ENCODE measurements at regions not wholly inside any gene's neighbourhood (a gene's known extent, or its start where the extent isn't known, plus 50 kb on each side); places are given as distances from the start of the nearest gene placed in this dataset.

DNA sequence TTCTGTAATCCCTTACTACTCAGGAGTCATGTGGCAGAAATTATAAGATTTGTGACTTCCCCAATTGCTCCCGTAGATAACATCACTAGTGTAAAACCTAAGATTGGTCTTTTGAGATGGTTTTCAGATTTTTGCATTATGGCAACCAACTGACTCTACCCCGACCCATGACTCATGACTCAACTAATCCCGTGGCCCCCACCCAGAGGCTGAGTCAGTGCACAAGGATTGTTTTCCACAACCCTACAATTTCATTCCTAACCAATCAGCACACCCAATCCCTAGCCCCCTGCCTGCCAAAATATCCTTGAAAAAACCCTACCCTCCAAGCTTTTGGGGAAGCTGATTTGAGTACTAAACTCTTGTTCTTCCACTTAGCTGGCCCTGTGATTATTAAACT, 109.4 kb upstream of the FAM9C start:
- peaks cover 28 to 52% (median 39%) of the 10 kb centered on the region in 11 experiments for H3K9me3 ChIP-seq (replicated peaks in 1 of 11)

DNA sequence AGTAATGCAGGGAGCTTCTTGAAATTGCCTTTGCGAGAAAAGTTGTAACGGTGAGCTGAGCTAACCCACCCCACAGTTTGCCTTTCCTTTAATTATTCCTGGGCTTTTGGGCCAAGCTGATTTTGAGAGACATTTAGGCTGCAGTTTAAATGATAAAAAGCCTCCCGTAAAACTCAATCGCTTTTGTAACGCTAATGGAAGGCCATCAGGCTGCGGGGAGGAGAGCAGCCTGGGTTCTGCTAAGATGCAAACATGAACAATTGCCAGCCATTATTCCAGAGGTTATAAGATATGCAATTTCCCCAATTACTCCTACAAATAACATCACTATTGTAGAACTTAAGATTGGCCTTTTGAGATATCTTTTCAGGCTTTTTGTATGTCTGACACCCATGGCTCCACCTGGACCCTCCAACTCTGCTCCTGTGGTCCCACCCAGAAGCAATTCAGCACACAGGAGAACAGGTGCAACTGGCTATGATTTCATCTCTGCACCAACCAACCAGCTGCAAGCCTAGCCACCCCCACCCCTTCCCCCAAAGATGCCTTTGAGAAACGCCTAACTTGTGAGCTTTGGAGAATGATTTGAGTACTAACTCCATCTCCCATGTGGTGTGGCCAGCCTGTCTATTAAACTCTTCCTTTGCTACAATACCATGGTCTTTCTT, 108.2 kb upstream of the FAM9C start:
- Histone ChIP-seq H3K4me2 (no peak overlapping the region), H3K4me3 (no peak overlapping the region), H3K27ac (no peak overlapping the region), H3K27me3 (peaks cover 0 to 6% (median 0%) of the 10 kb centered on the region in 11 experiments; a peak in 4 of 22 replicates), H3K4me1 (peaks cover 0 to 7% (median 0%) of the 10 kb centered on the region in 10 experiments; a peak in 1 of 20 replicates), H3K36me3 (no peaks in the 10 kb centered on the region), H3K9ac (no peak overlapping the region), H3K9me3 (replicated peaks in 1 of 11) (peaks cover 28 to 56% (median 39%) of the 10 kb centered on the region in 11 experiments), H4K20me1 (no peaks in the 10 kb centered on the region)
- no peak for TF ChIP-seq Cebpa-rat (IDR thresholded peaks at IDR 0.05)

More for the DNA sequence above, 109.4 kb upstream of the FAM9C start:
- Histone ChIP-seq H3K27ac (no peak overlapping the region), H3K9ac (no peak overlapping the region), H3K27me3 (peaks cover 0 to 6% (median 0%) of the 10 kb centered on the region in 11 experiments; a peak in 4 of 22 replicates), H3K4me2 (no peak overlapping the region), H3K4me3 (no peak overlapping the region), H3K36me3 (no peaks in the 10 kb centered on the region), H4K20me1 (no peaks in the 10 kb centered on the region), H3K4me1 (peaks cover 0 to 7% (median 0%) of the 10 kb centered on the region in 10 experiments; a peak in 1 of 20 replicates)
- TF ChIP-seq Cebpa-rat (IDR thresholded peaks at IDR 0.05): no peak

DNA sequence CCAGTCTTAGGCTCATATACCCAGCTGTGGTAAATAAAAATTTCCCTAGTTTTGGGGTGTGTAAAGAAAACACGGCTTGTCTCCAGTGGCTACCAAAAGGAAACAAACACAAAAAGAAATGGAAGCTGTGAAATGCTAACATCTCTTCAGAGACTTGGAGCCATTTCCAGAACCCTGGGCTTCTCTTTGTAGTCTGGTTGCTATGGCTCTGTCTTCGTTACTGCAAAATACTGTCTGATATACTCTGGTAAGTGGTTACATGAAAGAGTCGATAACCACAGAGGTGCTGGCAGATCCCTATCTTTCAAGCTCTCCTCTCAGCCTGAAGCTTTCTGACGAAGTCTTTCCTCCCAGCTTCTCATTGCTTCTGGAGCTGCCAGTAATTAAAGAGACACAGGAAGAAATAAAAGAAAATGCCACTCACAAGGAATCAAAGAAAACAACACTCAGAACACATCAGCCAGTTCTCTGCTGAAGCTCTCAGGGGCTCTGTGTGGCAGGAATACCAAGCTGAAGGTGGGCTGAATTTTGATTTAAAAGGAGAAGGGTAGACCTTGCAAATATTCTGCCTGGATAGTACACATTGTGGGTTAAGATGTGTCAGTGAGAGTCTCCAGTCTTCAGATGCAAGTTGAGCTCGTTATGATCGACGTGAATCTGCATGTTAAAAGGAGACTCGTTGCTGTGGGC, 107.6 kb upstream of the FAM9C start:
- H3K9me3 ChIP-seq (replicated peaks in 1 of 11): peaks cover 33 to 63% (median 44%) of the 10 kb centered on the region in 11 experiments
- no peak overlapping the region for H3K4me3 ChIP-seq
- H3K9ac ChIP-seq: no peak overlapping the region
- peaks cover 0 to 6% (median 0%) of the 10 kb centered on the region in 11 experiments; a peak in 4 of 22 replicates for H3K27me3 ChIP-seq
- no peaks in the 10 kb centered on the region for H4K20me1 ChIP-seq
- H3K36me3 ChIP-seq: no peaks in the 10 kb centered on the region
- TF ChIP-seq Cebpa-rat (IDR thresholded peaks at IDR 0.05): no peak
- no peak overlapping the region for H3K27ac ChIP-seq
- no peak overlapping the region for H3K4me2 ChIP-seq
- peaks cover 0 to 7% (median 0%) of the 10 kb centered on the region in 10 experiments; a peak in 1 of 20 replicates for H3K4me1 ChIP-seq

- Histone ChIP-seq H3K9me3 (replicated peaks in 1 of 11) (peaks cover 46 to 70% (median 54%) of the 10 kb centered on the region in 11 experiments), H3K4me1 (peaks cover 0 to 7% (median 0%) of the 10 kb centered on the region in 10 experiments; a peak in 1 of 20 replicates), H3K4me3 (no peak overlapping the region), H3K9ac (no peak overlapping the region), H3K27me3 (peaks cover 0 to 6% (median 0%) of the 10 kb centered on the region in 11 experiments; a peak in 4 of 22 replicates), H3K4me2 (no peak overlapping the region), H4K20me1 (no peaks in the 10 kb centered on the region), H3K36me3 (no peaks in the 10 kb centered on the region), H3K27ac (no peak overlapping the region)
- no peak for TF ChIP-seq Cebpa-rat (IDR thresholded peaks at IDR 0.05)
Observed at GRCh38 chrX:13149702-13150350, 105.4 kb upstream of the FAM9C start.

GRCh38 chrX:13147733-13148132, 103.3 kb upstream of the FAM9C start:
- H4K20me1 ChIP-seq: no peaks in the 10 kb centered on the region
- H3K4me3 ChIP-seq: no peak overlapping the region
- peaks cover 0 to 10% (median 3%) of the 10 kb centered on the region in 10 experiments; a peak in 4 of 20 replicates for H3K4me1 ChIP-seq
- no peak for TF ChIP-seq Cebpa-rat (IDR thresholded peaks at IDR 0.05)
- no peak overlapping the region for H3K9ac ChIP-seq
- H3K4me2 ChIP-seq: no peak overlapping the region
- no peaks in the 10 kb centered on the region for H3K36me3 ChIP-seq
- no peak overlapping the region for H3K27ac ChIP-seq
- peaks cover 0 to 6% (median 0%) of the 10 kb centered on the region in 11 experiments; a peak in 3 of 22 replicates for H3K27me3 ChIP-seq
- peaks cover 28 to 59% (median 33%) of the 10 kb centered on the region in 11 experiments for H3K9me3 ChIP-seq (replicated peaks in 1 of 11)

- no peak for TF ChIP-seq Cebpa-rat (IDR thresholded peaks at IDR 0.05)
- Histone ChIP-seq H3K36me3 (no peaks in the 10 kb centered on the region), H3K4me1 (peaks cover 0 to 12% (median 4%) of the 10 kb centered on the region in 10 experiments; a peak in 4 of 20 replicates), H3K4me3 (no peak overlapping the region), H3K27me3 (peaks cover 0 to 6% (median 0%) of the 10 kb centered on the region in 11 experiments; a peak in 2 of 22 replicates), H3K9ac (no peak overlapping the region), H4K20me1 (no peaks in the 10 kb centered on the region), H3K4me2 (no peak overlapping the region), H3K27ac (no peak overlapping the region), H3K9me3 (replicated peaks in 1 of 11) (peaks cover 22 to 53% (median 27%) of the 10 kb centered on the region in 11 experiments)
Observed at GRCh38 chrX:13147147-13147546, 102.7 kb upstream of the FAM9C start.

DNA sequence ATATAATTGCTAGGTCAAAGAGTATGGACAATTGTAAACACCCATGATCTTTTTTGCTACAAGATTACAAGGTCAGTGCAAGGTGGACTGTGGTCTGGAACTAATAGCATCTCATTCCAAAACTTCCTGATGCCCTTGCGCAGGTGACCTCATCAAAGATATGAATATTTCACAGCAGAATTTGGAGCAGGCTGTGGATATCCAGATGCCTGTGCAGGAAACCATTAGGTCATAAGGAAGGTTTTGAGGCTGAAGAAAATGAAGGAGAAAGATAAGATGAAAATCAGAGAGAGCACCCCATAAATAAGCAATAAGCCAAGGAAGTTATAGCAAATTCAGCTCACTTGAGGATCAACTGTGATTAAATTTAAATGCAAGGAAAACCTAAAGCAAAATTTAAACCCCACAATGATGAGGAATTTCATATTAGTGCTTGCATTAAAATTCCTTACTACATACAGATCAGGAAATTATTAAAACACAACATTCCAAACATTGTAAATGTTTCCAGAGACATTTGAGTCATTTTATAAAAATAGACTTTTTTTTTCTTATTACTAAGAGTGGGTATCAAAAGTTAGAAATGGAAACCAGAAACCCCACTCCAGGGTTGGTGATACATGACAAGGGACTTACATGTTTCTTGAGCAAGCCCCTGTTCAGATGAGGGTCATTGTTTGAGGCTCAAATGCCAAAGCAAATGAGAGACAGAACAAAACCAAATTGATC, 100.7 kb upstream of the FAM9C start:
- Histone ChIP-seq H3K9me3 (replicated peaks in 1 of 11) (peaks cover 22 to 58% (median 31%) of the 10 kb centered on the region in 11 experiments), H4K20me1 (no peaks in the 10 kb centered on the region), H3K4me2 (no peak overlapping the region), H3K27ac (no peak overlapping the region), H3K9ac (no peak overlapping the region), H3K27me3 (peaks cover 0 to 6% (median 0%) of the 10 kb centered on the region in 11 experiments; a peak in 3 of 22 replicates), H3K4me1 (peaks cover 0 to 5% (median 4%) of the 10 kb centered on the region in 10 experiments; a peak in 4 of 20 replicates), H3K4me3 (no peak overlapping the region), H3K36me3 (no peaks in the 10 kb centered on the region; a peak in 1 of 22 replicates)
- TF ChIP-seq Cebpa-rat (IDR thresholded peaks at IDR 0.05): no peak

GRCh38 chrX:13142891-13143290, 98.5 kb upstream of the FAM9C start:
- Histone ChIP-seq H3K27ac (0 out of 22 replicates have a peak overlapping the region, but pooled peaks of 1 of the 11 experiments have one; percentile 15), H4K20me1 (no peaks in the 10 kb centered on the region), H3K9ac (no peak overlapping the region), H3K4me2 (no peak overlapping the region), H3K4me1 (peaks cover 0 to 5% (median 4%) of the 10 kb centered on the region in 10 experiments; a peak in 4 of 20 replicates), H3K27me3 (no peaks in the 10 kb centered on the region; a peak in 2 of 22 replicates), H3K9me3 (replicated peaks in 1 of 11) (peaks cover 44 to 73% (median 52%) of the 10 kb centered on the region in 11 experiments), H3K36me3 (peaks cover 0 to 9% (median 0%) of the 10 kb centered on the region in 11 experiments; a peak in 1 of 22 replicates), H3K4me3 (no peak overlapping the region)
- TF ChIP-seq Cebpa-rat (IDR thresholded peaks at IDR 0.05): no peak
